ENCODE measurements at regions not wholly inside any gene's neighbourhood (a gene's known extent, or its start where the extent isn't known, plus 50 kb on each side); places are given as distances from the start of the nearest gene placed in this dataset.

DNA sequence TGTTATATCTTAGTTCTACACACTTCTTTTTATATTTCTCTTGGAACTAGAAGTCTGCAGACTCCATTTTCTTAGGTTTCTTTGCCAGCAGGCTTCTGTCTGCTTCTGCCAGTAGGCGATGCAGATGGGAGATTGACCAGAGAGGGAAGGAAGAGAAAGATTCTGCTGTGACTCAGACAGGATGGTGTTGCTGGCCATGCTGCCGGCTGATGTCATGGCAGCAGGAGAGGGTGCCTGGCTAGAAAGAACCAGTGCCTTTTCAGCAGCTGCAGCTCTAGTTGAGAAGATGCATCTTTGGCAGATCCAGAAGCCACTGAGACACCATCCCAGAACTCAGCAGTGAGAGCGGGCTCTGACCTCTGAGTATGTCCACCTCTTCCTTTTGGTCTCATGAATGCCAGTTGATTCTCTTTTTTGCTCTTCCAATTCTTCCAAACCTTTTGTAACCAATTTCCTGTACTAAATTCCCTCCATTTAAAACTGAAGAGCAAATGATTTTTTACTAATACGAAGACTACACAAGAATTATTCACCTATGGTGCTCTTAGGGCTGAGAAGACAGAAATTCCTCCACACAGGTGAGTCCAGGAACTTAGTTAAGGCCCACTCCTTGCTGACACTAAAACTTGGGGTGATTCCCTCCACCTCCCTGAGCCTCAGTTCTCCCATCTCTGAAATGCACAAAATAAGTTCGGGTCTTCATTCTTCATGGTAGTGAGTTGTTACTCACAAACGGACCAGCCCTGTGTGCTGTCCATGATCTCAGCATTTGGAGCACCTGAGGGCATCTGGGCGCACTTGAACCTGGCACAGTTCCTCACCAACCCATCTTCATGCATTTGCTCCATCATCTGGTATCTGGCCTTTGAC lies 200.7 kb downstream of the MYCN start:
- no peak for DNase-seq

DNA sequence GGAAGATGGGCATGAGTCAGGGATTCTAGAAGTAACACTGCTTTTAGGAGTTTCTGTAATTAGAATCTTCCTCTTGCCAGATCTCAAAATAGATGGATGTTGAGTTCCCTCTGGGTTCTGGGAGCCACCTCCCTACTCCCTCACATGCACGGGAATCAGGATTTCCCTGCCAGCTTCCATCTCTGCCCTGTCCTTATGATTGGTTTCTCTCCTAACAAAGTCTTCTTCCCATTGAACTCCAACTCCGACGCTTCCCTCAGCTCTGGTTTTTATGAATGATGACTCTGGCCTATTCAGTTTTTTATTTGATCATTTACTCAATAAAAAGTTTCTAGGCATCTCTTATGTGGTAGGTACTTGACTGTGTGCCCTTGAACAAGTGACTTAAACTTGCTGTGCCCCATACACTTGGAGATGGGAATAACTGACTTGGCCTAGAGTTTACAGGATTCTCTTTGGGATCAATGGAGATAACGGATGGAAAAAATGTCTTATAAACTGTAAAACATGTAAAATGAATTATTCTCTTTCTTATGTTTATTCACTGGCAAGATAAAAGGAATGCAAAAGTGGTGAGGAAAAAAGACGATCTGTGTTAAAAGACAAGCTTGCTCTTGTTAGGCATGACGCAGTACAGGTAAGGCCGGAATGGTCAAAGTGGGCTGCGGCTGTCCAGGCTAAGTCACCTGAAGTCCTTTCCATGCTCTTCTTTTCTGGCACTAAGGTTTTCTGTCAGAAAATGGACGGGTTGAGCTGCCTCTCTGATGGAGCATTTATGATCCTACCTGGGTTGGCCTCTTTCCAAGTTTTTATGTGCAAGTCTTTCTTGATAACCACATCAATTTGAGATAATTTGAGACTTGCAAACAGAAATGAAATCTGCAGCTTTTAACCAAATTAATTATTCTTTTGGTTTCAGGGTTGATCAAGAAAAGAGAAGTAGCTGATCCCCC lies 199.6 kb downstream of the MYCN start:
- no peak for DNase-seq

DNA sequence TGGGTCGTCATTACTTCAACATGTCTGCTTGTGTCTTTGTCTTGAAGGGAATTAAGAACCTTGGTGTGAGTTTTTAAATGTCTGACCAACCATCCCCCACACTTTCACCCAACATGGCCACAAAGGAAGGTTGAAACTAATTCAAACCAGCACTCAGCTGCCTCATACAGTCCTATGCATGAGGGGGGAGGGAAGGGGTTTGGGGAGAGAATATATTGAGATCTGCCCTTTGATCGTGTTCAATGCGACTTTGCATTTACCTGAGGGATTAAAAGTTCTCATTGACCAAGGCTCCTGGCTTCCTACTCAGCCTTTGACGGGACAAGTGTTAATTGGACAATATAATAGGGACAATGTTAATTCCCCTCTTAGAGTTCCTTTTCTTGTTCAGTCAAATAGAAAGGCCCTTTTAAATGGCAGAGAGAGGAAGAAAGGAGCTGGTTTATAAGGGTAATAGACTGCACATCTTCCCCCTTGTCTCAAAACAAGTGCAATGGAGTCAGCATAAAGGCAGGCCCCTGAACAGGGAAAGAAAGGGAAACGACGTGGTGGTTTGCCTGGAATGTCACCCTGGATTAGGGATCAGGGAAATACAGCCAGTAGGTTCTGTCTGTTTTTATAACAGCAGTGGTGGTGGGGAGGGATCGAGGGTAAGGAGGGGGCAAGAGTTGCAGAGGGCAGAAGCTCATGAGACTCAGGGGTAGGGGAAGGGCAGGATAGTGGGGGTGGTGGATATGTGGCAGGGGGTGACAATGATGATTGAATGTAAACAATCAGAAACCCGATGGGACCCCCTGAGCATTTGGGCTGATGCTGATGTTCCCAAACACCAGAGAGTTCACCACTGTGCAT lies 198.7 kb downstream of the MYCN start:
- DNase-seq = no peak

DNA sequence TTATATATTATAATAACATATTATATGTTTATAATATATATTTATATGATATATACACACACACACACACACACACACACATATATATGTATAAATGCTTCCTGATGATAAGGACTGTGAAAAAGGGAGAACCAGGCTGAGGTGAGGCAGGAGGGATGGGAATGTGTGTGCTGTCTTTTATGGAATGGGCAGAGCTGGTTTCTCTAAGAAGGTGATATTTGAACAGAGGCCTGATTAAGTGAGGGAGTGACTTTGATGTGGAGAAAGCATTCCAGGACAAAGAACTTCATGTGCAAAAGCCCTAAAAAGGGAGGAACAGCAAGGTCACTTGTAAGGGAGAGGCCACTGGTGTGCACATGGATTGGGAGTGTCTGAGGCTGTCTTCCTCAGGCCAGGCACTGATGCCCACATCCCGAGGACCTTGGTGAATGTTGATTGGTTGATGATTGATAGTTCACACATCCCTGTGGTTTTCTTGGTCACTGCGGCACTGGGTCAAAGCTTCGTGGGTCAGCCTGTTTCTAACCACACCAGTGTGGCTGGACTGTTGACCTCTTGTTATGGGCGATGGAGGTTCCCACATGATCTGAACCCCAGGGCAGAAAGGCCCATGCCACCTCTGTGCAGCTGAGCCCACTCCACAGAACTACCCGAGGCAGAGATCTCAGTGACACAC lies 196.9 kb downstream of the MYCN start:
- DNase-seq = no peak

DNA sequence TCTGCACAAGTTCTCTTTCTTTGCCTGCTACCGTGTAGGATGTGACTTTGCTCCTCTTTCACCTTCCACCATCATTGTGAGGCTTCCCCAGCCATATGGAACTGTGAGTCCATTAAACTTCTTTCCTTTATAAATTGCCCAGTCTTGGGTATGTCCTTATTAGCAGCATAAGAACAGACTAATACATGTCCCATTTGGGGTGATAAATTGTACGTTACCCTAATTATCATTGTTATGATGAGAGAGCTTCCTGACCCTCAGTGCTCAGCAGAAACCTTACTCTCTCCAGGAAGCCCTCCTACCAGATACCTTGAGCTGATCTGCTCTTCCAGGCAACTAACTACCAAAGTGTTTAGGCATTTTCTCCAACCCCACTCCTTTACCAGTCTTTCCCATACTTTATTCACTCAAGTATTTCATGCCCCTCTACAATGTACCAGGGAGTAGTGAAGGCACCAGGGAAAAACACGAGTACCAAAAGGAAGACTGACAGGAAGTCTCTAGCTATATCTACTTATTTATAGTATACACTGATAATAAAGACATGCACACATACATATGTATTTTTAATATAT lies 196.2 kb downstream of the MYCN start:
- no peak for DNase-seq

DNA sequence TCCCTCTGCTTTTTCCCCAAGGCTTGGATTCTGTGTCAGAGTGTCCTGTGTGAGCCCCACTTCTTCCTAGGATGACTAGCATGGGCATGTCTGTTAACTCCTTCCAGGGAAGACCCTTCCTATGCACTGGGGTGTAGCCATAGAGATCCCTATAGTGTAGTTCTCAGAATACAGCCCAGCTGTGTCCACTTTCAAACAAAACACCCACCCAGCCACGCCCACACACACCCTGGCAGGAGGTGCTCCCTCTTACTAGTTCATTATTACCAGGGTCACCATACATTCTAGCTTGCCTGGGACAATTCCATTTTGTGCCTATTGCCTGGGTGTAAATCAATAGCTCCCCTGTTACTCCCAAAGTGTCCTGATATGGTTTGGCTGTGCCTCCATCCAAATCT lies 195.6 kb downstream of the MYCN start:
- DNase-seq = no peak

DNA sequence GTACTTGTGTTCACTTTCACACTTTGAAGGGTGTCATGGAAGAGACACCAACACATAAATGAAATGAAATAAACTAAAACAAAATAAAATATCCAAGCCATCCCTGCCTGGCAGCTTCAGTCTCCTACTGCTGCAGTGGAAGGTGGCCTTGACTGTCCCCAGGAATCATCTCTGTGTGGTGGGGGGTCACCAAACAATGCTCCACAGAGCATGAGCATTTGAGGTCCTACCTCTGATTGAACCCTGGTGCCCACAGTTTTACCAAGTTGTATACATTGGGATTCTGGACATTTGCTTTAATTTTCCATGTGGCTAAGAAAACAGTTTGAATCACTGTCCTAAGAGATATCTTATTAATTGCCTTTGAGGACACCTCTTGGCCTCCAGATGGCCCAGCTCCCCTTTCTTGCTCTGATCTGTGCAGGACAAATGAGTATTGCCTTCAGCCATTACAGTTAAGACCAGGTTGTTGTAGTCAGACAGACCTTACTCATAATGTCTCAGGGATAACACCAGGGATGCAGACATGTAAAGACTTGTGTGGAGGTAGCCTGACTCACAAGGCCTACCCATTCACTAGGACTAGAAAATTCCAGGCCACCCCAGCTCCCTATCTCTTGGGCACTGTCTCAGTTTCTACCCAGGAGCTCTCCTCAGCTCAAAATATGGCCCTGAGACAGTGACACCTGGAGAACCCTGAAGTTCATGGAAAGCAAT lies 195.0 kb downstream of the MYCN start:
- DNase-seq = no peak

DNA sequence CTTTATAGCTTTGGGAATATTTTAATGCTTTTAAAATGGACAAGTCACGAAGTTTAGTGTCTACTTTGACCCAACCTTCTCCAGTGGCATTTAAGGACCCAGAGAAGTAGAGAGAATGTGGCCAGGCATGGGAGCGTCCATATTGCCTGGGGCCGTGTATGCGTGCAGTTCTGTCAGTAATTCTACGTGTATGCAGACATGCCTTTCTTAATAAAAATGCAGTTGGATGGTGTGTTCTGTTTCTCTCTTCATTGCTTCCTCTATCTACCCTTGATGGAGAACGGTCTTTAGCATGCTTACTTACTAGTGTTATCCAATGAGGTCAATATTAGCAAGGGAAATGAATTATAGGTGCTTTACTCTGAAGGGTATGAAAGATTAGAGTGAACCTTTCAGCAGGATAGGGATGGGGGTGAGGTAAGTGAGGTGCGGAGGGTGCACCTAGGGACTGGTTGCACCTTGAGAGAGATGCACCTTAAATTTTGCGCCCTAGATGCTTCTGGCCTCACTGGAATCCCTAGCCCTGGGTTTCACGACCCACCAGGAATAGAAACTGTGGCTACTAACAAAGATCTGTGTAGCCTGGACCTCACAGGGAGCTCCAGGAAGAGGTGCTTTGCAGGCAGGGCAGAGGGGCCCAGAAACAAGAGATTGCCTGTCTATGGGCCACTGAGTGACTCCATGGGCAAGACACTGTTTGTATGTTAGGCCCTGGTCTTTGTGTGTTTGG lies 194.3 kb downstream of the MYCN start:
- no peak for DNase-seq

DNA sequence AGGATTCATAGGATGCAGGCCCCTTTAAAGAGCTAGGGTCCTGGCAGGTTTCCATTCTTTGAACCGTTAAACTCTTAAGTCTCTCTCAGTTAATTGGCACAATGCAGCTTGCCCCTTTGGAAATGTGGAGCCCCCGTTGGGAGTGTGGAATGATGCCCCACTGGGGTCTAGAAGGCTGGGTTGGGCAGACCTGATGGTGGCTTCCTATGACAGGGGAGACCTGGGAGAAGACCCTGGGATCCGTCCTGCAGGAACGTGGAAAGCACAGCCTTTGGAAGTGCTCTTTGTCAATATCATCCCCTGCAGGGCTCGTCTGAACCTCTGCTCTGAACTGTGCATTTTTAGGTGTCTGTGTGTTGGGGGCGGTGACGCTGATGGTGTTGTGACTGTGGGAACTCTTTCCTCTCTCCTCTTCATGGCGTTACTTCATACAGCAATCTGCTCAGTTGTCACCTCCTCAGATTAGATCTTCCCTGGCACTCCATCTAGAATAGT lies 190.6 kb downstream of the MYCN start:
- no peak for DNase-seq

DNA sequence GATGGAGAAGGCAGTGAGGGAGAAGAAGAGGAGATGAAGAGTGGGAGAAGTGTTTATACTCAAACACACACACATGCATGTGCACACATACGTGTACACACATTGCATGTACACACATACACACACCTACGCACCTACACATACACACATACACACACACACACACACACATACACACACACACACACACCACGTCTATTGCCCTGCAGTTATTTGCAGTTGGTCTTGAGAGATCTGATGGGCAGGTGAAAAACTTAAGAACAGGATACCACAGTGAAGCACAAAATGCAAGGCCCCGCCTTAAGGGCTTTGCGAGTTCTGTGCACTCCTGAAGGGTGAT lies 190.2 kb downstream of the MYCN start:
- no peak for DNase-seq

DNA sequence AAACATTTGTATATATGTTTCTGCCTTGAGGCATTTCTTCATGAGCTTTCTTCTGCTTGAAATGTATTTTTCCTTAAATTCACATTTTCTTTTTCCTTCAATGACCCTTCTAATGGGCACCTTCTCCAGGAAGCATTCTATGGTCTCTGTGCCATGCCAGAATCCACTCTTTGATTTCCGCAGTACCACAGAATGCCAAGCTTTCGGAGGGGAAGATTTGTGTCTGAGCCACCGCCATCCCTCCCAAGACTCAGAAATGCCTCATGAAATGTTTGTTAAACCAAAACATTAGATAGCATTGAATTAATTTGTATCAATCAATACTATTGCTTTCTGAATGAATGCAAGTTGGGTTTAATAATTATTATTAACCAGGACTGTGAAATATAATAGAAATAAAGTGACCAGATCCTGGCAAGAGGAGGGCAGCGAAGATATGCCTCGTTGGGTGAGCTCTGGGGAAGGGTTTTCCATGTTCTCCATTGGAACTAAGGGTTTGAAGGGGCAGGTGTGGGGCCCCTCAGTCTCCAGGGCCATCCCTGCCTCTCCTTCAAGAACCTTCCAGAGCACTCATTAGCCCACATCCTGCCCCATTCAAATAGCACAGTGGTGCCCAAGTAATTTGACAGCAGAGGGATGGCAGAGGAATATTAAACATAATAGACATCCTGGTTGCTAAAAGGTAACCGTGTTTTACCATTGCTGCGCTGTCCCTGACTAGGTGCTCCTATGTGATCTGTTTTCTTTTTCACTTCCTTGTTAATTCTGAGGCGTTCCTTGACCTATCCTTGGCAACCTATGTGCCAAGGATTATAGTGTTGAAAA lies 189.6 kb downstream of the MYCN start:
- no peak for DNase-seq

DNA sequence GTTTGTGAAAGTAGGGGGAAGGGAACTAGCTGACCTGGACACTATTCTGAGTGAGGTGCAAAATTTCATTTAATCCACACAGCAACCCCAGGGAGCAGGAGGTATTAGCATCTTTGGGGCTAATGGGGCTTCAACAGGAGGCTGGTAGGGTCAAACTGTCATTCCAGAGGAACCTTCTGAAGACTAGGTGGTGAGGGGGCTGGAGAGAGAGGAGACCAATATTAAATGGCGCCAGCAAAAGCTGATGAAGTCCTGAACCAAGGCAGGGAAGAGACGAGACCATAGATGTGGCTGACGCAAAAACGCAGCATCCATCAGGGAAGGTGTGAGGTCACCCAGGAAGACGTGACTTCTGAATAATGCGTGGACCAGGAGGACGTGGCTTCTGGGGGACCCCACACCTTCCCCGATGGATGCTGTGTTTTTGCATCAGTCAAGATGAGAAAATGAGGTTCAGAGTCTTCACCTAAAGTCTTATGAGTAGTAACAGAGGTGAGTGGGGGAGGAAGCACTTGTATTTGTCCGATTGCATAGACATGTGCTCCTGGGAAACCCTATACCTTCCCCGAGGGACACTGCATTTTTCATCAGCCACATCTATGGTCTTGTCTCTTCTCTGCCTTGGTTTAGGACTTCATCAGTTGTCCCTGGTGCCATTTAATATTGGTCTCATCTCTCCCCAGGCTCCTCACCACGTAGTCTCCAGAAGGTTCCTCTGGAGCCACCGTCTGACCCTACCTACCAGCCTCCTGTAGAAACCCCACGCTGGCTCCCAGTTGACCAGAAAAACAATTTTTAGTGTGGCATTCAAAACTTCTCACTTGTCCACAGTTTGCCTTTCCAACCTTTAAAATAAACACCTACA lies 188.6 kb downstream of the MYCN start:
- no peak for DNase-seq

DNA sequence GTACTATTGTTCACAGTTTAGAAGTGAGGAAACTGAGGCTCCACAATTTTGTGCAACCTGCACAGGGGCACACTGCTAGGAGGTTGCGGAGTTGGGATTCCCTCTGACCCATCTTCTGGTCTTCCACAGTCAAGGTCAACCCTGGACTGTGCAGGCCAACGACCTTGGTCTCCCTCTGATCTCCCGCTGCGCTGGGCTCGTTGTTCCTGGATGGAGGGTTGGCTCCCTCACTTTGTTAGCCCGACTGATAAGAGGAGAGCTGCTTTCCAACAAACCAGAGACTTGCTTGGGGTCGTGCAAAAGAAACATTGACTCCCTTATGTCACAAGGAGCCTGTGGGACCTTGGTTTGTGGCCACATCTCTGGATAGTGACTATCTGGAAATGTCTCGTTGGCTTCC lies 187.6 kb downstream of the MYCN start:
- no peak for DNase-seq

DNA sequence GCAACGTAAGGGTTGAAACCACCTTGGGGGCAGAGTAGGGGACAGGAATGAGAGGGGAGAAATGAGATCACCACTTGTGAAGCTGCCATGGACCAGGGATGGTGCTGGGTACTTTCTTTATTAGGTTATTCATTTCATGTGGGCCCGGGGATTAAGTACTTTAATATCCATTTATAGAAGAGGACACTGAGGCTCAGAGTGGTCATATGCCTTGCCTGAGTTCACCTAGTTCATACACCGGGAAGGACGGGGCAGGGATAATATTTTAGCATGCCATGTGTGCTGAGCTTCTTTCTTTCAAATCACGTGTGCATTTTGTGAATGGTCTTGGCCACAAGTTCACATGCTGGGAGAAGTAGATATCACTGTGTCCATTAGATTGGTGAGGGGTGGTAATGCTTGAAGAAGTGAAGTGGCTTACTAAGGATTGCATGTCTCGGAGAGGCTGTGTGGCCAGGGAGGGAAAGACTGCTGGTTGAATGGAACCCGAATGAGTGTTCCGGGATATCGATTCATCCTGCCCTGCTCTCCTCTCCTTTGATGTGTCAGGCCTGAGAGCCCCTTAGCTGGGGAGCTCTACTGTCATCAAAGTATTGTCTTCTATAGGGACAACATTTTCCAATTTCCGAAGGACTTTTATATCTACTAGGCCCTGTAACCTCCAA lies 187.1 kb downstream of the MYCN start:
- DNase-seq = no peak

DNA sequence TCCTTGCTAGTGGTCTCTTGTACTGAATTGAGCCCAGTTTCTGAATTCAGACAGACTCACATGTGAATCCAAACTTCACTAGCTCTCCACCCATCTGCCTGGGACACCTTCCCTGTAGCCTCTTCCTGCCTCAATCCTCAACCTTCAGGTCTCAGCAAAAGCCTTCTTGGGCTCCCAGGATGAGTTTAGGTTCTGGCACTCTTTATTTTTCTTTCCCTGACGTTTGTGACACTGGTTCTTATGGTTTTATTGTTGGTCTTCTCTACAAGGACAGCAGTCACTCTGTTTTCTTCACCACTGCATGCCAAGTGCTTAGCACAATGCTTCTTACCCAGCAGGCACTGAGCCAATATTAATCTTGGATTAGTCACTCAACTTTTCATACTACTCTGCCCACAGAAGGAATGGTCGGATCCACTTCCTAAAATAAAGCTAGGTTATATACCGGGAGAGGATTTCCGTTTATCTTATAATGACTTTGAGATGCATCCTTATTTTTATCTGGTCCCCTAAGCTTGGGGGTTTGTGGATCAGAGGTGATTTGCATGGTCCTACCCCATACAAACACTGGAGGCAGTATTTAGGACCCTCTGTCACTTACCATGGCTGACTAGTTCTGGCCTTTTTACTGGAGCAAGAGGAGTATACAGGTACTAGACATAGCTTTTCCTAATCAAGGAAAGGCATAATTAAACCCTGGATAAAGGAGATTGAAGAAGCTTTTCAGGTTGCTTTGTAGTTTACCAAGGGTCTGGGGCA lies 186.3 kb downstream of the MYCN start:
- DNase-seq = no peak

DNA sequence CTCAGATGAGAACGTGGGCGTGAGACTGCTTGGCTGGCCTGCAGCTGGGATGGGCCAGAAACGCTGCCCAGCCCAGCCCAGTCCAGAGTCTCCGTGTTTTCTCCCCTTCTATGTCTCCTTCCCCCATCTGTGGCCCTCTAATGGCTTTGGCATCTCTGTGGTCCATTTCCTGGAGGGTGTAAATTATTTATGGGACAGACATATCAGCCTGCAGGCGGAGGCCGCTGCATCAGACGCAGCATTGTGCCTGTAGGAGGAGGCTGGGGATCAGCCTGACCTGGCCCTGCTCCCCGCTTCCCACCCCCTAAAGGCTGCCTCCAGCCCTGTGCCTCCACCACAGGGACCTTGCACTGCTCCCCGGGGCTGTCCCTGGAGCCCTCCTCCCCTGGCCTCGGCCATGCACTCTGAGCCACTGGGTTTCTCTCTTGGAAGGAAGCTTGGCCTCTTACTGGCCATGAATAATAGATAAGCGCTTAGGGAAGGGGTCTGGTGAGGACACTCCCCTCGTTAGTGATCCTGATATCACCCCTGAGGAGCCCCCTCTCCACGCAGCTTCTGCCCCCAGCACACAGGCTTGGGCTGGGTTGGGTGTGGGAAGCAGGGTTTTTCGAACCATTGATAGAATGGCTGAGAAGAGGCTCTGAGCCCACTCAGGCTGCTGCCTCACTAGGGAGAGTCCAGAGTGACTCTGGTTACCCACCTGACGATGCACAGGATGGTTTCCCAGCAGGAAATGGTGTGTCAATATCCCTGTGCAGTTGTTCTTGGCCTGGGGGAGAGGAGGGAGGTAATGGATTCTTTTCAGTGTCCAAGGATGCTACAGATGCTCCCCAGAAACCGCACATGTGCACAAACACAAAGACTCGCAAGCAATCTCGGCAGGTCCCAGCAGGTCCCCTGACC lies 185.5 kb downstream of the MYCN start:
- no peak for DNase-seq

All from stimulated activated CD4-positive, alpha-beta T cell treated with anti-CD3 and anti-CD28 coated beads, Interleukin-2, amount 100 ng/mL, for 24 hours (primary cell).